SK-N-SH (cell line): ENCODE measurements at regions not wholly inside any gene's neighbourhood (a gene's known extent, or its start where the extent isn't known, plus 50 kb on each side); places are given as distances from the start of the nearest gene placed in this dataset.

Experiments used
- CHD2 ChIP-seq: fragments of 150-350 bp; IDR thresholded peaks from 2 replicates; pipeline ENCODE4 v1.6.1; 2018; ENCODE audit warnings: low read length; ENCODE audit not compliant: partially characterized antibody
- PBX3 ChIP-seq: IDR thresholded peaks from 2 replicates; pipeline ENCODE4; 2012
- POLR2AphosphoS5 ChIP-seq: IDR thresholded peaks from 2 replicates; pipeline ENCODE4 v1.6.1; 2012; ENCODE audit warnings: low read depth, low read length
- RAD21 ChIP-seq: IDR thresholded peaks from 2 replicates; pipeline ENCODE4 v1.6.1; 2012; ENCODE audit warnings: mild to moderate bottlenecking, low read length
- RCOR1 ChIP-seq: fragments of 150-350 bp; IDR thresholded peaks from 2 replicates; pipeline ENCODE4 v1.6.1; 2017; ENCODE audit warnings: antibody characterized with exemption, low read length
- RXRA ChIP-seq: IDR thresholded peaks from 2 replicates; pipeline ENCODE4 v1.4.0; 2012; ENCODE audit warnings: low read depth, mild to moderate bottlenecking, borderline replicate concordance
- TAF1 ChIP-seq: IDR thresholded peaks from 2 replicates; pipeline ENCODE4 v1.6.1; 2012; ENCODE audit warnings: low read depth, mild to moderate bottlenecking, low read length, moderate library complexity, borderline replicate concordance
- TCF12 ChIP-seq: IDR thresholded peaks from 2 replicates; pipeline ENCODE4 v1.4.0; 2012
- USF2 ChIP-seq: fragments of 150-350 bp; IDR thresholded peaks from 2 replicates; pipeline ENCODE4 v1.6.1; 2017; ENCODE audit warnings: antibody characterized with exemption, low read length, low read depth, borderline replicate concordance
- TF ChIP-seq, protein P1 (sequence below): fragments of 200-600 bp; sonication (generic); IDR thresholded peaks from 2 replicates; pipeline ENCODE4 v1.6.1; 2017; ENCODE audit warnings: antibody characterized with exemption, mild to moderate bottlenecking, moderate library complexity
- TF ChIP-seq, protein P2 (sequence below): IDR thresholded peaks from 2 replicates; pipeline ENCODE4 v1.4.0; 2012; ENCODE audit warnings: low read depth, borderline replicate concordance

- TF ChIP-seq RAD21 (no peak), TAF1 (no peak), RXRA (no peak), TCF12 (no peak), RCOR1 (no peak), POLR2AphosphoS5 (no peak), USF2 (no peak), PBX3 (no peak), CHD2 (no peak)
- TF ChIP-seq, protein P1, sequence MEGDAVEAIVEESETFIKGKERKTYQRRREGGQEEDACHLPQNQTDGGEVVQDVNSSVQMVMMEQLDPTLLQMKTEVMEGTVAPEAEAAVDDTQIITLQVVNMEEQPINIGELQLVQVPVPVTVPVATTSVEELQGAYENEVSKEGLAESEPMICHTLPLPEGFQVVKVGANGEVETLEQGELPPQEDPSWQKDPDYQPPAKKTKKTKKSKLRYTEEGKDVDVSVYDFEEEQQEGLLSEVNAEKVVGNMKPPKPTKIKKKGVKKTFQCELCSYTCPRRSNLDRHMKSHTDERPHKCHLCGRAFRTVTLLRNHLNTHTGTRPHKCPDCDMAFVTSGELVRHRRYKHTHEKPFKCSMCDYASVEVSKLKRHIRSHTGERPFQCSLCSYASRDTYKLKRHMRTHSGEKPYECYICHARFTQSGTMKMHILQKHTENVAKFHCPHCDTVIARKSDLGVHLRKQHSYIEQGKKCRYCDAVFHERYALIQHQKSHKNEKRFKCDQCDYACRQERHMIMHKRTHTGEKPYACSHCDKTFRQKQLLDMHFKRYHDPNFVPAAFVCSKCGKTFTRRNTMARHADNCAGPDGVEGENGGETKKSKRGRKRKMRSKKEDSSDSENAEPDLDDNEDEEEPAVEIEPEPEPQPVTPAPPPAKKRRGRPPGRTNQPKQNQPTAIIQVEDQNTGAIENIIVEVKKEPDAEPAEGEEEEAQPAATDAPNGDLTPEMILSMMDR = no peak
- TF ChIP-seq, protein P2, sequence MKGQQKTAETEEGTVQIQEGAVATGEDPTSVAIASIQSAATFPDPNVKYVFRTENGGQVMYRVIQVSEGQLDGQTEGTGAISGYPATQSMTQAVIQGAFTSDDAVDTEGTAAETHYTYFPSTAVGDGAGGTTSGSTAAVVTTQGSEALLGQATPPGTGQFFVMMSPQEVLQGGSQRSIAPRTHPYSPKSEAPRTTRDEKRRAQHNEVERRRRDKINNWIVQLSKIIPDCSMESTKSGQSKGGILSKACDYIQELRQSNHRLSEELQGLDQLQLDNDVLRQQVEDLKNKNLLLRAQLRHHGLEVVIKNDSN = no peak
Observed at GRCh38 chr9:20114974-20115373, 326.1 kb upstream of the SLC24A2 start.
